HG02884 (cell line): ENCODE measurements at regions not wholly inside any gene's neighbourhood (a gene's known extent, or its start where the extent isn't known, plus 50 kb on each side); places are given as distances from the start of the nearest gene placed in this dataset.

Experiments
- ATAC-seq: cut with Tn5 transposase; IDR thresholded peaks from one replicate; pipeline ENCODE4 v1.9.1; 2021; ENCODE audit warnings: mild to moderate bottlenecking, moderate library complexity; ENCODE audit not compliant: unreplicated experiment

DNA sequence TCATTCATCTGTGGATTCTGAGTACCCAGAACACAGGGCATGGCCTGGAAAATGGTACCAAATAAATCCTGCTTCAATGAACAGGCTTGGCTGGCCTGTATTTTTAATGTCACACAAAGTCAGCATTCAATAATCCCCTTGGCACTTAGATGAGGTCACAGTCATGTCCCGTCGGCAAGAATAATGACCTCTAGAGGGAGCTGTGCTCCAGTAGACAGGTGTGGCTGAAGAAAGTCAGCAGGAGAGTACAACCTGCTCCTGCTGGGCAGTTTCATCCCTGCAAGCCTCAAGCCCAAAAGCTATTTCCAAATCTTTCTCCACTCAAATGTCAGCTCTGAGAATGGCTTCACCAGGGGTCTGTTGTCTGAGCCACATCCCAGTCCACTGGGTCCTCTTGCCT is 404.0 kb upstream of the F9 start:
- ATAC-seq = peak; percentile 82

DNA sequence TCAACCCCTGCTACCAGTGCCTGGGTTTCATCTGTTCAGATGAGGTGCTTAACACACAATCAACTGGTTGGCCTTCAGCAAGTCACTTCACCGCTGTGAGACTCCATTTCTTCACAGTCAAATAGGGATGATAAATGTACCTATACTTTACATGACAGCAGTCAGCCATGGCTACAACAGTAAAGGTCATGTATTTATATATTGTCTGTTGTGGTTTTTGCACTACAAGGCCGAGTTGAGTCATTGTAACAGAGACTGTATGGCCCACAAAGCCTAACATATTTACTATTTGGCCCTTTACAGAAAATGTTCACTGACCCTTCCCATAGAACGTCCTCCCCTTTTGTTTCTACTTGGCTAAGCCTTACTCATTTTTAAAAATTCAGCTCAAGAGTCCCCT is 404.6 kb upstream of the F9 start:
- ATAC-seq = no peak

DNA sequence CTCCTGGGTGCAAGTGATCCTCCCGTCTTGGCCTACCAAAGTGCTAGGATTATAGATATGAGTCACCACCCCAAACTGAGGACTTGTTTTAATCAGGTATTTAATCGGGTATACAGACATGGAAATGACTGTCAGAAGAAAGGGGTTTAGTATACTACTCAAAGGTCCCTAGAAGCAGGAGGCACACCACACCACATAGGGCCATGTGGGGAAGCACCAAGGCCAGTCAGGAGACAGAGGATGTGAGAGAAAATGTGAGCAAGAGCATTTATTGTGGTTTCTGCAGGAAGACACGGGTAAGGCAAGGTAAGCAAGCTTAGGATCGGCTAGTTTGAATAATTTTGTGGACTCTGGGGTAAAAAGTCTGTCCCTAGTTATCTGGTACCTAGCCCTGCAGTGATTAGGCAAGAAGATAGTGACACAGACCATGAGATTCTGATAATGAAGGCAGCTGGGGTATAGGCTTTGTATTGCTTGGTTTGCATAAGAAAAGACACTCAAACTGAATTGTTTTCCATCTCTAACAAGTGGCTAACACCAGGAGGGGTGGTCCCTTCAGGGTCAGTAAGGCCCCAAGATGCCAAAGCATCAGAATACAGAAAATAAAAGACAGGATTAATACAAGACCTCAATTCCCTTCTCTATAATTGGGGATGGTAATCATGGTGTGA is 408.8 kb upstream of the F9 start:
- no peak for ATAC-seq

DNA sequence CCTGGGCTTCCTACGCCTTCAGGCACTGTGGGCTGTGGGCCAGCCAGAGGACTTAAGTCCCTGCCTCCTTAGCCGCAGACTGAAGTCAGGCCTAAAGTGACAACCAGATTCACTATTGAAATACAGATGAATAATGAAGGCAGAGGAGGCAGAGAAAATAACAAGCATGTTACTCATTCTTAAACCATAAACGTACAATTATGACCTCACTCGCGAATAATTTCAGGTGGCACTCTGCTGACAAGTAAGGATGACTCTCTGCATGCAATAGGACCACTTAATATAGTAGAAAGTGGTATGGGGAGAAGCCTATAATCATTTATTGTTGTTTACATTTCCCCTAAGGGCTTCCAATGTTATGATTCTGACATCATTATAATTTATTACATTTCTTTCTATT is 409.2 kb upstream of the FGF13 start:
- no peak for ATAC-seq

DNA sequence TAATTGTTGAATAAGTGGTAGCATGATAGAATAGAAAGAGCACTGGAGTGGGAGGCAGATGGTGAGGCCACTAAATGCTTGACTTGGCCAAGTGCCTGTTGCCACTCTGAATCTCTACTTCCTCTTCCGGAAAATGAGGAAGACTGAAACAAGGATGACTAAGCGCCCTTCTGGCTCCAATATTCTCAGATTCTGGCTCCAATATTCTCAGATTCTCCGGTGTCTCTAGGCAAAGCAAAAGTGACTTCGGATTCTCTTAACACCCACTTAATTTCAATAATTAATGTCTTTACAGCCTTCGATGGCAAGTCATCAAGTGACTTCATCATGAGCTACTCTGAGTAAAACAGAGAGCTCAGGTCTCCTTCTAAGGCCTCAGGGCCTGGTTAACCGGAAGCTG is 402.2 kb upstream of the FGF13 start:
- ATAC-seq = no peak

DNA sequence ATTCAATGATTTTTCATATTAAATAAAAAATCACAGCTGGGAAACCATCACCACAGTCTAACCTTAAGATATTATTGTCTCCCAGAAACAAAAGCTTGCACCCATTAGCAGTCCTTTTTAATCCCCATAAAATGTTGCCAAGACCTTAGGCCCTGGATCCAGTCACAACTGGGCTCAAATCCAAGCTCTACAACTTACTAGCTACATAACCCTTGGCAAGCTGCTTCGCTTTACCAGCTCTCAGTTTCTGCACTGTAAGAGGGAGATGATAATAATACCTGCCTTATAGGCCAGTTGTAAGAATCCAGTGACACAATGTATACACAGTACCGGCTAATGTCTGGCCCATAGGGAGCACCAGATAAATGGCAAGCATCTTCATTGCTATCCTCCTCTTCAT is 400.9 kb upstream of the FGF13 start:
- ATAC-seq = no peak

DNA sequence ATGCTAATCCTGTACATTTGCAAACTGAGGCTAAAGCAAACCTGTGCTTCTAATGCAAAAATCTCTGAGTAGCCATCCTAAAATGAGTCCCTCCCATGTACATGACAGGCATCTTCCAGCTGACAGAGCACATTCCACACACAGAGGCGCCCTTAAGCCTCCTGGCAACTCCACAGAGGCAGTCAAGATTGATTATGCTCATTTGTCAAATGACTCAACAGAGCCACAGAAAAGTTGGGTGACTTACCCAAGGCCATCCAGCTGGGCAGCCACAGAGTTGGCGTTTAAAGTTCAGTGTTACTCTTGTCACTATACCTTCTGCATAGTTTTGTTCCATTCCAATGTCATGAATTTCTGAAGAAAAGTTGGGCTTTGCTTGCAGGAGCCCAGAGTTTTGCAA is 394.6 kb upstream of the FGF13 start:
- ATAC-seq = no peak

DNA sequence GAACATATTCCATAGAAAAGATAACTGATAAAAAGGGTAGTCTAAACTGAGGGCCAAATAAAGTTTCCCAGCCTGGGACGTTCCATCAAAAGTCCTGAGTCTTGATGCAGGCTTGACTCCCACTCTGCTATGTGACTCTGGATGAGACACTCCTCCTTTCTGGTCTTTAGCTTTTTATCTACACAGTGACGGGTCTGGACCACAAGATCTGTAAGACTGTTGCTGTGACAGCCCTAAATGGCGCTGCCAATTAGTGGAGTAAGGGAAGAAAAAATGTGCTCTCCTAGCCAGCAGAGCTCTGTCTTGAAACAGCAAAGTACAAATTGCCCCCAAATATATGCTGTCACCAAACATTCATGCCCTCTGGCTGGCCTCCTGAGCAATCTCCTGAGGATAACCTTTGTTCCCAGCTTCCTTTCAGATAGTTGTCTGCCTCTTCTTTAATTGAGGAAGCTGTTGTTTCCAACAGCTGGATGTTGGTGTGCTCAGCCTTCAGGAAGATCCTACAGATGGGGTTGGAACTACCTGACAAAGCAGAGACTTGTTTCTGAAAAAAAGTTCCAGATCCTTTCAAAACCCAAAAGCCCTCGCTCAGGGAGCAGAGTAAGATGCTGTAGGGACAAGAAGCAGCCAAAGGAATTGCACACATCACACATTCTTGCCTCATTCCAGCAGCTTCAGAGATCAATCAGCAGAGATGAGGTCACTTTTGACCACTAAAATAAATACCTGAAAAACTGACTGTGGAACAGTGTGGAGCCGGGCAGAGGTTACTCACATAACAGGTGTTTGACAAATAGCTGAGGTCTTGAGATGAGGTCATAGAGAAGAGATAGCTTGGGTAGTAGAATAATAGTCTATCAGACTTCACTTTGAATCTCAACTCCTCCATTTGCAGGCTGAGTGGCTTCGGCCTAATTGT is 383.4 kb upstream of the FGF13 start:
- no peak for ATAC-seq

GRCh38 chrX:139093201-139093600 is 381.7 kb upstream of the FGF13 start:
- no peak for ATAC-seq

- no peak for ATAC-seq
Measured at GRCh38 chrX:139091878-139092277, 380.4 kb upstream of the FGF13 start.

DNA sequence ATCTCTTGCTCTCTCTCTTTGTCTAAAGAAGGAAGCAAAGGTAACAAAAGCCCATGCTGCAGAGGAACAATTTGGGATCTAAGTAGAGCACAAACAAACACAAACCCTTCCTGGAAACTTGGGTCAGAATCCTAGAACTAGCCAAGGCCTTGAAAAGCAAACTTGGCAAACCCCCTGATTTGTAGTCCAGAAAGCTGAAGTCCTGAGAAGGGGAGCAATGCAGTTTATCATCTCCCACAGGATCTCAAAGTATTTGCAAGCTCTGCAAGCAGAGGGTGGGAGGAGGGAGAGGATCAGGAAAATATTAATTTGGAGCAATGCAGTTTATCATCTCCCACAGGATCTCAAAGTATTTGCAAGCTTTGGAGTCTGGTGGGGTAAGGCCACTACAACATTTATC is 379.5 kb upstream of the FGF13 start:
- ATAC-seq = no peak

DNA sequence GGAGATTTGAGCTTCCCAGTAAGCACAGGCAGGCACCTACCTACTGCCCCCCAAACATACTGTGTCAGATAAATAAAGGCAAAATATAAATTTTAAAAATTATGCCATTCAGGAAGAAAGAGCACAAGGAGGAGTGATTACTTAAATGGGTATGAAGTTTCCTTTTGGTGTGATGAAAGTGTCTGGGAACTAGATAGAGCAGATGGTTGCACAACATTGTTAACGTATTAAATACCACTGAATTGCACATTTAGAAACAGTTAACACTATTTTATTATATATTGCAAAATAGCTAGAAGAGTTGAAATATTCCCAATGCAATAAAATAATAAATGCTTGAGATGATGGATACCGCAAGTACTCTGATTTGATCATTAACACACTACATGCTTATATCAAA is 374.7 kb upstream of the FGF13 start:
- ATAC-seq = no peak

GRCh38 chrX:139085404-139085803 is 373.9 kb upstream of the FGF13 start:
- ATAC-seq = no peak

GRCh38 chrX:139083191-139083590 is 371.7 kb upstream of the FGF13 start:
- ATAC-seq = no peak

DNA sequence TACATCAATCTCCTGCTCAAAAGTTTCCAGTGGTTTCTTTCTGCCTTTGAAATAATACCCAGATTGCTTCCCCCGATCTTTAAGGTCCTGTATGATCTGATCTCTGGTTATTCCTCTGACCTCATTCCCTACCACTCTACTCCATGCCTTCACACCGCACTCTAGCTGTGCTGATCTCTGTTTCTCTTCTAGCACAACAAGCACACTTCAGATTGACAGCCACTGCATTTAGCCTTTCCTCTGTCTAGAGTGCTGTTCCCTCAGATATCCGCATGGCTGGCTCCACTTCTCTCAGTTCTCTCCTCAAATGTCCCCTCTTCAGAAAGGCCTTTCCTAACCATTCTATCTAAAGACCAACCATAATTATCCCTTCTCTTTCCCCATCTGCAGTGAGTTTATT is 370.4 kb upstream of the FGF13 start:
- ATAC-seq = no peak

GRCh38 chrX:139079789-139080188 is 368.3 kb upstream of the FGF13 start:
- ATAC-seq = no peak

GRCh38 chrX:139078761-139079280 is 367.3 kb upstream of the FGF13 start:
- no peak for ATAC-seq

GRCh38 chrX:139078342-139078741 is 366.8 kb upstream of the FGF13 start:
- no peak for ATAC-seq

GRCh38 chrX:139077281-139078250 is 366.0 kb upstream of the FGF13 start:
- ATAC-seq = no peak

GRCh38 chrX:139063364-139063763 is 351.8 kb upstream of the FGF13 start:
- no peak for ATAC-seq
